ENCODE measurements at regions not wholly inside any gene's neighbourhood (a gene's known extent, or its start where the extent isn't known, plus 50 kb on each side); places are given as distances from the start of the nearest gene placed in this dataset.

- peak; percentile 53 for DNase-seq
- Histone ChIP-seq H3K9me3 (no peaks in the 10 kb centered on the region), H3K36me3 (ENCODE audit: low read depth, missing control alignments) (no peaks in the 10 kb centered on the region), H3K27ac (no peak overlapping the region), H3K4me3 (no peak overlapping the region), H3K27me3 (no peaks in the 10 kb centered on the region), H3K4me1 (no peaks in the 10 kb centered on the region)
- intact Hi-C loops (cut with DNase I; ENCODE audit: low total_unique reads): no loop called here
- TF ChIP-seq POLR2A (IDR thresholded peaks at IDR 0.05): no peak
- no peak for TF ChIP-seq CTCF (IDR thresholded peaks at IDR 0.05)
- 58 to 80% methylated on average over 4 to 8 of the region's 8 CpGs for WGBS, 2 donors
Measured at GRCh38 chr2:128552141-128552805, 233.6 kb upstream of the HS6ST1 start.

- DNase-seq: no peak
- TF ChIP-seq POLR2A (IDR thresholded peaks at IDR 0.05) (no peak), CTCF (IDR thresholded peaks at IDR 0.05) (no peak)
- Histone ChIP-seq H3K27ac (no peak overlapping the region), H3K27me3 (no peaks in the 10 kb centered on the region), H3K4me1 (no peaks in the 10 kb centered on the region), H3K36me3 (ENCODE audit: low read depth, missing control alignments) (no peaks in the 10 kb centered on the region), H3K4me3 (no peak overlapping the region), H3K9me3 (no peaks in the 10 kb centered on the region)
- intact Hi-C loops (cut with DNase I; ENCODE audit: low total_unique reads): no loop called here
- WGBS, 2 donors: 78 to 84% methylated on average over 9 to 11 of the region's 11 CpGs
Measured at GRCh38 chr2:128552806-128553551, 234.3 kb upstream of the HS6ST1 start.

DNA sequence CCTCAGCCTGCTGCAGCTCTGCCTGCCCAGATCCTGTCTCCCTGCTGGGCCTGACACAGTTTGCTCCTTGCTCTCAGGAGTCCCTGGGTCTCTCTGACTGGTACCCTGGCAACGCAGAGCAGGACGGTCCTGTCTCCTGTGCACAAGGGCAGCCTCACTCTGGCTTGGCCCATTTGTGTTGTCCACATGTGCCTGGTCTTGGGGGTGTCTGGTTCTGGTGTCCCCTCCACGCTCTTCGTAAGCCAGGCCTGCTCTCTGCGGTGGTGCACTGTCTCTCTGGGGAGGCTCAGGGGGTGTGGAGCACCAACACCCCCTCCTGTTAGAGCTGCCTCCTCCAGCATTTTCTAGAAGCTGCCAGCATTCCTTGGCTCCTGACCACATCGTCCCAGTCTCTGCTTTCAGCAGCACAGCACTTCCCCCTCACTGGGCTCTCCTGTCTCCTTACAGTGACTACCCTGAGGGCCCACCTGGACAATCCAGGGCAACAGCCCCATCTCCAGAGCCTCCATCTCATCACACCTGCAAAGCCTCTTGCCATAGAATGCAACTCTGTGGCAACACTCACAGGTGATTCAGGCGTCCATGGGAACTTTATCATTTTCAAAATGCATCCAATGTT, 235.6 kb upstream of the HS6ST1 start:
- TF ChIP-seq POLR2A (IDR thresholded peaks at IDR 0.05) (no peak), CTCF (IDR thresholded peaks at IDR 0.05) (no peak)
- H3K9me3 ChIP-seq: no peaks in the 10 kb centered on the region
- intact Hi-C loops (cut with DNase I; ENCODE audit: low total_unique reads): no loop called here
- WGBS, 2 donors: 79 to 96% methylated on average over 2 to 7 of the region's 7 CpGs
- no peak for DNase-seq
- no peaks in the 10 kb centered on the region for H3K36me3 ChIP-seq (ENCODE audit: low read depth, missing control alignments)
- no peaks in the 10 kb centered on the region for H3K4me1 ChIP-seq
- no peak overlapping the region for H3K27ac ChIP-seq
- no peak overlapping the region for H3K4me3 ChIP-seq
- no peaks in the 10 kb centered on the region for H3K27me3 ChIP-seq

DNA sequence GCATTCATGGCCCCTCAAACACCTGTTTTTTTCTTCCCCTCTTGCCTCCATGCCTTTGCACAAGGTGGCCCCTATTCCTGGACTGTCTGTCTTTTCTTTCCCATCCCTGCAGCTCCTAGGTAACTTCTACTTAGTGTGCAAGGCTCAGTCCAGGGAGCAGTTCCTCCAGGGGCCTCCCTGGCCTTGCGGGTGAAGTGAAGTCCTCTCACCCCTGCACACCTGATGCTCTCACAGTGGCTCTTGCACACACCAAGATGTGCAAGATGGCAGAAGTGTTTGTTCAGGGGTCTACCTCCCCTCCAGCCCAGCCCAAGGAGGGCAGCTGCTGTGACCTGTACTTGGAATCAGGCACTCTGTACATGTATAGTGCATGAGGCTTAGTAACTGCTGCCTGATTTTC, 236.8 kb upstream of the HS6ST1 start:
- intact Hi-C loops (cut with DNase I; ENCODE audit: low total_unique reads): no loop called here
- no peak for TF ChIP-seq POLR2A (IDR thresholded peaks at IDR 0.05)
- TF ChIP-seq CTCF (IDR thresholded peaks at IDR 0.05): no peak
- H3K27ac ChIP-seq: no peak overlapping the region
- H3K4me1 ChIP-seq: peaks cover 5% of the 10 kb centered on the region
- no peaks in the 10 kb centered on the region for H3K9me3 ChIP-seq
- H3K4me3 ChIP-seq: no peak overlapping the region
- DNase-seq: no peak
- H3K27me3 ChIP-seq: no peaks in the 10 kb centered on the region
- 100% methylated on average over 1 of the region's 1 CpG for WGBS, 2 donors
- no peaks in the 10 kb centered on the region for H3K36me3 ChIP-seq (ENCODE audit: low read depth, missing control alignments)

Measured in testis (tissue), 2 donors.